ENCODE measurements at regions not wholly inside any gene's neighbourhood (a gene's known extent, or its start where the extent isn't known, plus 50 kb on each side); places are given as distances from the start of the nearest gene placed in this dataset.

DNA sequence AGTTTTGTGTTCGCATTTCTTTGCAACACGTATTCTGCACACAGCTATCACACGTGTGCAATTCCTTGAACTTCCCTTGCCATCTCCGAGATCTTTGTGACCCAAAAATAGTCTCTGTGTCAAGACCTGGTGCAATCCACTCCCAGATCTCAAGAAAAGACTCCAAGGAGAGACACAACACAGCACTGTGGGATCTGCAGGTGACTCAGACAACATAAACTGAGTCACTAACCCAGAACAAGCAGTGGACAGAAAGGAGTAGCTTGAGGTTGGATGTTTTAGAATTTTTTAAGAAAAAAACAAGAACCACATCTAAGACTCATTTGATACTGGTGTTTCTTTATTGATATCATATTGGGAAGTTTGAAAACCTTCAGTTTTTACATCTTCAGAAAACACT, 396.9 kb downstream of the AGTPBP1 start:
- TF ChIP-seq YY1 (IDR thresholded peaks at IDR 0.05; ENCODE audit: insufficient read depth, insufficient read length) (no peak), SUZ12 (IDR thresholded peaks at IDR 0.05; ENCODE audit: extremely low read depth, insufficient read depth, insufficient read length) (no peak), ZNF274 (IDR thresholded peaks at IDR 0.05; ENCODE audit: low read depth, low read length) (no peak)

Data from NT2/D1 (cell line).